OCI-LY3 (cell line): ENCODE measurements at regions not wholly inside any gene's neighbourhood (a gene's known extent, or its start where the extent isn't known, plus 50 kb on each side); places are given as distances from the start of the nearest gene placed in this dataset.

Source experiments
- CTCF ChIP-seq: fragments of 200-600, 300-600 bp; sonication (generic); IDR thresholded peaks from 2 replicates; pipeline ENCODE4 v1.5.1; 2014; ENCODE audit warnings: antibody characterized with exemption, low read length, low read depth
- EZH2phosphoT487 ChIP-seq: fragments of 200-600 bp; shearing (Covaris generic); IDR thresholded peaks from 2 replicates; pipeline ENCODE4 v1.6.1; 2018; ENCODE audit warnings: antibody characterized with exemption, mixed run types, low read depth

GRCh38 chr3:194042927-194043326, 93.0 kb upstream of the HES1 start:
- TF ChIP-seq CTCF (no peak), EZH2phosphoT487 (no peak)
